ENCODE measurements at regions not wholly inside any gene's neighbourhood (a gene's known extent, or its start where the extent isn't known, plus 50 kb on each side); places are given as distances from the start of the nearest gene placed in this dataset.

DNA sequence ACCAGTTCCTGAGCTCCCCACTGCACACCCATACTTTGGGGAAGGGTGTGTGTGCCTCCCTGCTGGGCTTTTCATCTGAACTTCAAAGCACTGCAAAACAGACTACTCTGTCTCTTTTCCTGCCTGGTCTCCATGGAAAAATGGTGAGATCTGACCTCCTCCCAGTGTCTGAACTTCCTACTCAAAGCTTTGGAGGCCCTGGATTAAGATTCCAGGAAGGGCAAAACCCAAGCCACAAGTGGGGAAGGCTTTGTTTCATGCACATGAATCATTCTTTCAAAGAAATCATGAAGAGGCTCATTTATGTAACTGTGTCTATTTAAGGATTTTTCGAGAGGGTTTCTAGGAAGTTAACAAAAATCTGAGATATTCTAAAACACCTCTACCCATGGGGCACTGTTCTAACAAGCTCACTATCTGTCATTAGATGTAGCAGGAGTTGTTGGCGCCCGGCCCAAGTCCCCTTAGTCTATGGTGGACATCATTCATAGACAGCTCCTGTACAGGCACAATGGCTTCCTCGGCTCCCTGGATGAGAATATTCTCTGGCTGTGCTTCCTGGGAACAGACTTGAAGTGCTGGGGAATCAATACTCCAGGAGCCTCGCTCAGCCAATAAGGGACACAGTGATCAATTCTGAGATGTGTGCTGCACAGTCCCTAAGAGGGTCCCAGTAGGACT is 224.0 kb downstream of the KTN1 start:
- peaks cover 20% of the 10 kb centered on the region for H3K4me1 Mint-ChIP-seq
- no peaks in the 10 kb centered on the region for H3K79me2 ChIP-seq (replicated peaks; ENCODE audit: insufficient read depth)
- H3K9me2 ChIP-seq (ENCODE audit: insufficient read depth): peaks cover 18% of the 10 kb centered on the region
- TF ChIP-seq, protein P1, sequence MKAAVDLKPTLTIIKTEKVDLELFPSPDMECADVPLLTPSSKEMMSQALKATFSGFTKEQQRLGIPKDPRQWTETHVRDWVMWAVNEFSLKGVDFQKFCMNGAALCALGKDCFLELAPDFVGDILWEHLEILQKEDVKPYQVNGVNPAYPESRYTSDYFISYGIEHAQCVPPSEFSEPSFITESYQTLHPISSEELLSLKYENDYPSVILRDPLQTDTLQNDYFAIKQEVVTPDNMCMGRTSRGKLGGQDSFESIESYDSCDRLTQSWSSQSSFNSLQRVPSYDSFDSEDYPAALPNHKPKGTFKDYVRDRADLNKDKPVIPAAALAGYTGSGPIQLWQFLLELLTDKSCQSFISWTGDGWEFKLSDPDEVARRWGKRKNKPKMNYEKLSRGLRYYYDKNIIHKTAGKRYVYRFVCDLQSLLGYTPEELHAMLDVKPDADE (IDR thresholded peaks at IDR 0.05): no peak
- TF ChIP-seq NANOG (IDR thresholded peaks at IDR 0.05; ENCODE audit: borderline replicate concordance): no peak
- TF ChIP-seq EZH2phosphoT487 (IDR thresholded peaks at IDR 0.05; ENCODE audit: unreplicated experiment): no peak
- TF ChIP-seq POLR2AphosphoS5 (IDR thresholded peaks at IDR 0.05; ENCODE audit: low read depth): no peak
- no peak for TF ChIP-seq CREB1 (CRISPR knock-in tag; IDR thresholded peaks at IDR 0.05; ENCODE audit: low read depth)
- TF ChIP-seq ZNF114 (CRISPR knock-in tag; IDR thresholded peaks at IDR 0.05): no peak
- TF ChIP-seq JUNB (IDR thresholded peaks at IDR 0.05; ENCODE audit: unreplicated experiment): no peak
- TF ChIP-seq CTCF (conservative IDR thresholded peaks at IDR 0.05; ENCODE audit: low read depth in 2 of 2): no peak
- no peak for TF ChIP-seq ZNF462 (CRISPR knock-in tag; IDR thresholded peaks at IDR 0.05)
- no peak for TF ChIP-seq ZNF331 (CRISPR knock-in tag; IDR thresholded peaks at IDR 0.05; ENCODE audit: low read depth)
- TF ChIP-seq STAT1 (IDR thresholded peaks at IDR 0.05; ENCODE audit: unreplicated experiment): no peak
- no peak for TF ChIP-seq REST (IDR thresholded peaks at IDR 0.05; ENCODE audit: unreplicated experiment)
- TF ChIP-seq EZH2 (IDR thresholded peaks at IDR 0.05; ENCODE audit: low read depth, unreplicated experiment): no peak
- no peaks in the 10 kb centered on the region for H3K27me3 ChIP-seq (ENCODE audit: insufficient read depth)
- no peak overlapping the region for H2AFZ ChIP-seq
- no peak overlapping the region for H3K4me3 ChIP-seq
- no peak for DNase-seq (ENCODE audit: low spot score)
- no peaks in the 10 kb centered on the region for H4K20me1 ChIP-seq (replicated peaks; ENCODE audit: insufficient read depth)
- H3K4me1 ChIP-seq (ENCODE audit: insufficient read depth): peaks cover 26% of the 10 kb centered on the region
- H3K27ac Mint-ChIP-seq: no peak overlapping the region
- no peak overlapping the region for H3K27ac ChIP-seq (ENCODE audit: low read depth)
- H3K27me3 Mint-ChIP-seq (ENCODE audit: insufficient read depth, low read depth, poor library complexity): peaks cover 2% of the 10 kb centered on the region
- no peak for ATAC-seq
- no peak overlapping the region for H3K4me3 Mint-ChIP-seq
- H3K36me3 ChIP-seq (ENCODE audit: insufficient read depth): no peaks in the 10 kb centered on the region
- H3K36me3 Mint-ChIP-seq (ENCODE audit: low read depth): peaks cover 20% of the 10 kb centered on the region
- H3K9me3 Mint-ChIP-seq: peaks cover 24% of the 10 kb centered on the region; the same call in 2 of the 3 replicates
- H3K4me2 ChIP-seq: no peak overlapping the region
- H3F3A ChIP-seq (replicated peaks; ENCODE audit: low read depth): peaks cover 4% of the 10 kb centered on the region

Measured in GM23338 (cell line).